Dermis blood vessel endothelial cell (primary cell): ENCODE measurements at regions not wholly inside any gene's neighbourhood (a gene's known extent, or its start where the extent isn't known, plus 50 kb on each side); places are given as distances from the start of the nearest gene placed in this dataset.
A peak's percentile ranks its signal among the peaks of the same experiment; 100 is the strongest.
"Not testable (repeated sequence)": the region's sequence is repeated elsewhere in the genome, so short reads cannot be mapped to it uniquely, and the experiment has no call there.

ENCODE experiments used
- DNase-seq: peaks from one replicate; pipeline ENCODE4 v3.0.0; 2010

DNA sequence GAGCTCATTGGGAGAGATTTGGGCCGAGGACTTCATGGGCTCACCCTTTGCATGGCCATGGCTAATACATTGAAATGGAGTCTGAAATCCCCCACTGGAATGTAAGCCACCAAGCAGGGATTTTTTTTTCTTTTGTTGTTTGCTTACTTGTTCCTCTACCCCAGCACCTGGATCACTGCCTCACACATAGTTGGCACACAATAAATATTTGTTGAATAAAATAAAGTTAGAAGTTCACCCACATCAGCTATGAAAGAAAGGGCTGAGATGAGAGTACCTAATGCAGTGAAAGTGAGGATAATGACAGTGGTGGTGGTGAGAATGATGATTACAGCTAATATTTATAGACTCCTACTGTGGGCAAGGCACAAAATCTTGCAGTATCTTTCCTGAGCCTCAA is 98.1 kb upstream of the ANXA1 start:
- DNase-seq = no peak

DNA sequence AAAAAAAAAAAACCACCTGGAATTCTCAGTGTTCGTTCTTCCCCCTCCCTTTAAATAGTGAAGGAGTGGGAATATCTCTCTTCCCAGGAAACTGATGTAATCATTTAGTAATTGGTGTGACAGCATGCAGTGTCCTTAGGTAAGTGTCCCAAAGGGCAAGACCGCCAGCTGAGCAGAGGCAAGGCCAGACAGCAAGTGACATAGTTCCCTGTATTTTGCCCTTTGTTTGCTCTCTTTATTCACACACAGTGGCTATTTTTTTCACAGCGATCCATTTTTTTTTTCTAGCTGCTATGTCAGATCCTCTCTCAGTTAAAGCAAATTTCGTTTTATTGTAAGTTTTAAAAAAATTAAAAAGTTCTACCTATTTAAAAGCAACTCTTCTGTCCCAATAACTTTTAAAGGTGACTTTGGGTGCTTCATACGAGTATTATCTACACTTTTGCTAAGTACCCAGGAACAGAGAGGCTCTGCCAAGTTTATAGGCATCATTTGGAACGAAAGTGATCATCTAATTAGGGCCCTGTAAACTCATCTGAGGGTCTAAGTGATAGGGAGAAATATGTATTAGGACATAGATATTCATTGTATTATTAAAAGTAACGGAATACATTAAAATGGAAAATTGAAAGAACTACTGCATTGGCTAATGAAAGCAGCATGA is 98.2 kb upstream of the ALDH1A1 start:
- DNase-seq = no peak

DNA sequence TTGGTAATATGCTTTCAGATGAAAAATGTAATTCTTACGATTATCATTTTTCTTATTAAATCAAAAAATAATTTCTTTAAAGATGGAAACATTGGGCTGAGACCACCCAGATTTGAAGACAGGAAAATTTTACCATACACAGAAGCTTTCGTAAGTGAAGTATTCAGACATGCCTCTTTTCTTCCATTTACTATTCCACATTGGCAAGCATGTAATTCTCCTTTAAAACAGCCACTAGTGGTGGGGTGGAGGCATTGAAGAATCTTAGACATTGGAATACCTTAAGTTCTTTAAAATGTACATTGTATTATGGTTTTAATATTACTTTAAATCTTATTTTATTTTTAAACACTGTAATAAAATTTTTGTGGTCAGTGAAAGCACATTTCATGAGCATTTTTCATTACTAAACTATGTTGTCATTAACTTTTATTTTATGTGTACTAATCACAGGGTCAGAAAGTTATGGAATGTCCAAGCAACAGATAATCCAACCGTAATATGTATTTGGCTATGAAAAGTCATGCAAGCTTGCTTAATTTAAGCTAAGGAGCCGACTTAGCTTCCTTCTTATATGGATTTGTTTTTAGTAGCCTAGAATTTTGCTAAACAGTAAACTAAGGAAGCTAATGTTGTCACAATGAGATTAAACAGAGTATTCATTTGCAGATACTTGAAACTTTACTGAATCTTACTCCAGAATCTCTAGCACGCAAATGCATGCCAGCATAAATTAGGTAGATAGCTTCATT is 97.4 kb upstream of the ALDH1A1 start:
- DNase-seq = no peak

DNA sequence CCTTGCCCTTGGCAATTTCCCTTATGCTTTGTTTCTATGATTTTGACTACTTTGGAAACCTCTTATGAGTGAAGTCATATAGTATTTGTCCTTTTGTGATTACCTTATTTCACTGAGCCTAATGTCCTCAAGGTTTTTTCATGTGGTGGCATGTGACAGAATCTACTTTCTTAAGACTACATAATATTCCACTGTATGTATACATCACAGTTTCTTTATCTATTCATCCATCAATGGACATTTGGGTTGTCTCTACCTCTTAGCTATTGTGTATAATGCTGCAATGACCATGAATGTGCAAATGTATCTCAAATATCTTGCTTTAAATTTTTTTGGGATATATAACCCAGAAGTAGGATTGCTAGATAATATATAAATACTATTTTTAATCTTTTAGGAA is 96.4 kb upstream of the ALDH1A1 start:
- no peak for DNase-seq

DNA sequence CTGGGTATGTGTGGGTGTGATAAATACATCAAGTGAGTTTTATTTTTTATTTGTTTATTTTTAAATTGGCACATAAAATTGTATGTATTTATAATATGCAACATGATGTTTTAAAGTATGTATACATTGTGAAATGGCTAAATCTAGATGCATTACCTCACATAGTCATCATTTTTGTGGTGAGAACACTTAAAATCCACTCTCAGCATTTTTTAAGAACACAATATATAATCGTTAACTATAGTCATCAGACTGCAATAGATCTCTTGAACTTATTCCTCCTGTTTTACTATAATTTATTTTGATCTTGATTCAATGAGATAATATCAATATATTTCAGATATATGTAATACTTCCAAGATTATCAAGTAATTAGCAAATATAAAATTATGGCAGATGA is 93.9 kb upstream of the ALDH1A1 start:
- DNase-seq = no peak

DNA sequence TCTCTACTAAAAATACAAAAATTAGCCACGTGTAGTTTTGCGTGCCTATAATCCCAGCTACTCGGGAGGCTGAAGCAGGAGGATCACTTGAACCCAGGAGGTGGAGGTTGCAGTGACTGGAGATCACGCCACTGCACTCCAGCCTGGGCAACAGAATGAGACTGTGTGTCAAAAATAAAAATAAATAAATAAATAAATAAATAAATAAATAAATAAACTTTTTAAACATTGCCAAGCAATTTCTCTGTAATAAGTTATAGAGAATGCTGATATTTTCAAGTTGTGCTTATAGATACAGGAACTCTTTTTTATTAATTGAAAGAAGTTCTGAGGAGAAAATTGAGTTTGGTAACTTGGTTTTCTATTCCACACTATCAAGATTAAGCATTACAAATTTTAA is 91.9 kb upstream of the ALDH1A1 start:
- not testable (repeated sequence) for DNase-seq

DNA sequence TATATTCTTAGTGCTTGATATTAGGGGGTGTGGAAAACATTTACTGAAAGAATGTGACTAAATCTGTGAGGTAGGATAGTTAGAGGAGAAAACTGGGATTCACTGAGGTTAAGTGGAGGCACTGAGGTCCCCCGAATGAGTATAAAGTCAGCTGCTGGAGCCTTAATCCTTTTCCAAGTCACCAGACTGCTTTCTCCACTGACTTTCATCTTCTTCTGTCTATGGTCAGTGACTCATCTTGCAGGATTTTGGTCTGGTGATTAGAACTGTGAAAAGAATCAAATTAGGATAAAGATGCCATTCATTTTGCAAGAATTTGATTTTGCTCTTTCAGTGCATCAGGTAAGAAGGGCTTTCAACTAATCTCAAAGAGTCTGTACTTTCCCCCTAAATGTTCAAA is 89.3 kb upstream of the ALDH1A1 start:
- DNase-seq = no peak

DNA sequence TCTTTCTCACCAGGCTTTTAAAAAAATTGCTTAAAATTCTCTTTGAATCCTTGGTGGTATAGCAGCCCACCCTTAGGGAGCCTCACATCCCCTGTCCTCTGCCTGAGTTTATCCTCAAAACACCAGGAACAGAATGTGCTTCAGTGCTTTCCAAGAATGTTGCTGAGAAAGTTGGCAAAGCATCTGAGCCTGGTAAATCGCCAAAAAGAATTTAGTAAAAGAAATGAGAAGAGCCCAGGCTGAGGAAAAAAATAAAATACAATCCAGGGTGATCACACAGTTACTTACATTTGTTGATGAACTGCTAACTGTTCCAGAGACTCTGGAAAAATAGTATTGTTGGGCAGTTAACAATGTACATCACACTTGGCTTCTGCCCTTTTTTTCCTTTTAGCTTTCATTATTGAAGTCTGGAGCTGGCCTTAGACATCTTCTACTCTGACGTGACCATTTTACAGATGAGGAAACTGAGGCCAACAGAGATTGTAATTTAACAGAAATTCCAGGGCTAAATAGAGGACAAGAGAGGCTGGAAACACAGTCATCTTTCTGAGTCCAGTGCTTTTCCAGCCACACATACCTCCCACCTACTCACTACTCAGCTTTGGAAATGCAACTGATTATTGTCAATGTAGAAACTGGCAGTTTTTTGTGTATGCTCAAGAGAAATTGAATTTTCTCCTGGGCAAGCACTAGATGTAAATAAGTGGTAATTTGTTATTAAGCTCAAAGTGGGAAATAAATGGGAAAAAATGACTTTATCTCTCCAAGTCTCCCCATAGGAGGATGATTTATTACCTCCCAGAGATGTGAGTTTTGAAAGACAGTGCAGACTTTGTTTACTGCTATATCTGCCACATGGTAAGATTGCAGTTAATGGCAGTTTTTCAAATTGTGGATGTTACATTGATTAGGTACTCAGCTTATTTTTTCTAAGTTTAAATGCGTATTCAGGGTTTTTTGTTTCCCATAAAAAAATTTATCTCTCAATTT is 86.7 kb upstream of the ALDH1A1 start:
- peak; percentile 25 for DNase-seq

DNA sequence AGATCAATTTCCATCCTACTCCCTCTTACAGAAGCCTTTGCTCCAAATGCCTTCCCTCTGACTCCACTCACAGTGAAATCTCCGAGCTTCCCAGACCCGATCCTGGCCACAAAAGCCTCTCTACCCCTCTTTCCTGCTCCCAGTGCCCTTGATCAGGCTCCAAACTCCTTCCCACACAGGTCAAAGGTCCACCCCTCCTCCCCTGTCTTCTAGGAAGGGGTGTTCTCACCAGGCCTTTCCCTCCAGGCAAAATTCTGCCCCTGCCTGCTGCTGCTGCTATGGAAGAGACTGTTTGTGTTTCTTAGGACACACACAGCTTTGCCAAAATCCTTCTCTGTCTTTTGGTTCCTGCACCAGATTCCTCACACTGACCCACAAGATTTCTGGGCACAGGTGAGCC is 85.8 kb upstream of the ALDH1A1 start:
- DNase-seq = no peak

DNA sequence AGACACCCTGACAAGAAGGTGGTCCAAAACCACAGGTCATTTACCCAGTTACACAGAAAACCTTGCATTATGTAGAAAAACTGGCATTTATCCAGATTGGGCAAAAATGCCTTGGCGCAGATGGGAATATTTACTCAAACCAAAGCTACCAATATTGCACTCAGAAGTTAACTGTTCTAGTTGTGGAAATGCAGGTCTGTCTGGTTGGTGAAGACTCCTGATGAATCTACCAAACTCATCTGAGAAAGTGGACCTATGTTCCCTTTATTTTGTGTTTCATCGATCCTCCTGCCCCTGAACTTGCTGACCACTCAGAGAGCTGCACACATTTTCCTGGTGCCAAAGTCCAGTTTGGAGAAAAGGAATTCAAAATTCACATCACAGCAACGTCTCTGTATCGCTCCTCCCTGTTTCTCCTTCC is 85.2 kb upstream of the ALDH1A1 start:
- DNase-seq = no peak

DNA sequence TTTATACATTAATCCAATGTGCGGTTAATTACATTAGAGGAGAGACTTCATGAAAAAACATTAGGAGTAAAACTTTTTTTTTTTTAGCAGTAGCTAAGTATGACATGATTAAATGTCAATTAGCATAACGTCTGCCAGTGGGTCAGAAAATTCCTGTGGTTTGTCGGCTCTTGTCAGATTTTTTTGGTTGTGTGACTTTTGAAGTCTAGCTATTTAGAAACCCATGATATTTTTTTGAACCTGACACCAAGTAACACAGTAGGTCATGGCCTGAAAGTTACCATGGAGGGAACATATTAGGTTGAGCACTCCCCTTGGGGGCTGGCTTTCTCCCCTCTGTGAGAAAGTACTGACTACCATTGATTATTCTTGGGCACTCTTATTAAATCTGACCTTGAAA is 84.8 kb upstream of the ALDH1A1 start:
- DNase-seq = no peak

DNA sequence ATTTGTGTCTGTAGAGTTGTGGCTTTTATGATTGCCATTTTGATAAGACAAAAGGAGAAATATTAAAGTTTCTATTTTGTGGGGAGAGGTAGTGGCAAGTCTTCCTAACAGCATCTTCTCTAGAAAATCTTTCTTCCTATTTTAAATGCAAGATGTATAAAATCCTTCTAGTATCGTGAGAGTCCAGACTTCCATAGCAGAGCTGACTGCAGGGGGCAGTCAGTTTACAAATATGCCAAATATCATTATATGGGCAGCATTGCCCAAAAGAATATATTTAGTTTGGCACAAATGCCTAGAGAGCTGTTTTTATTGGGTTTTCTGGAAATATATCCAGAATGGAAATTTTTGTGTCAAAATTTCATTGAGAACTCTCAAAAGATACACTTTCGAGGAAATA is 82.1 kb upstream of the ALDH1A1 start:
- no peak for DNase-seq

DNA sequence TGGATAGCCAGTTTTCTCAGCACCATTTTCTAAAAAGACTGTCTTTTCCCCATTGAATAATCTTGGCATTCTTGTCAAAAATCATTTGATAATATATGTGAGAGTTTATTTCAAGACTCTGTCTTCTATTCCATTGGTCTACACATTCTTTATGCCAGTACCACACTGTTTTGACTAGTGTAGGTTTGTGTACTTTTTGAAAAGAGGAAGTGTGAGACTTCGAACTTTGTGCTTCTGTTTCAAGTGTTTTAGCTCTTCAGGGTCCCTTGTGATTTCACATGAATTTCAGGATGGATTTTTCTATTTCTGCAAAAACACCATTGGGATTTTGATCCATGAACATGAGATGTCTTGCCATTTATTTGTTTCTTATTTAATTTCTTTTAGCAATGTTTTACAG is 78.5 kb upstream of the ALDH1A1 start:
- DNase-seq = no peak

DNA sequence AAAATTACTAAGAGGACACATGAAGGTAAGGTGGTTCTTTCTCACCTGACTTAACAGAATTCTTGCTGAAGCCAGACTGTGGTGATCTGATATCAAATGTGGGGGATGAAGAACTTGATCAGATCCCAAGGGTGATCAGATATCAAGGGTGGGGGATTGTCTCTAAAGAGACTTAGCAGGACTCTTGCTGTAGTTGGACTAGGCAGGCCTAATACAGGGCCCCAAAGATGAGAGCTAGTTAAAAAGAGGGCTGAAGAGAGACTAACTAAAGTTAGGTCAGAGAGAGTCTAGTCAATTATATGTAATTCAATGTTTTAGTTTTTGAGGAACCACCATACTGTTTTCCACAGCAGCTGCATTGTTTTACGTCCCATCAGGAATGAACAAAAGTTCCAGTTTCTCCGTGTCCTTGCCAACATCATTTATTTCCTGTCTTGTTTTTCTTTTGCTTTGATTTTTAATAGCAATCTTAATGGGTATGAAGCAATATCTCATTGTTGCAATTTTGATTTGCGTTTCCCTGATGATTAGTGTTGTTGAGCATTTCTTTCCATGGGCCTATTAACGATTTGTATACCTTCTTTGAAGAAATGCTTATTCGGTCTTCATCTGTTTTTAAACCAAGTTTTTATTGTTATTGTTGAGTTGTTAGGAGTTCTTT is 77.6 kb upstream of the ALDH1A1 start:
- peak; percentile 21 for DNase-seq

DNA sequence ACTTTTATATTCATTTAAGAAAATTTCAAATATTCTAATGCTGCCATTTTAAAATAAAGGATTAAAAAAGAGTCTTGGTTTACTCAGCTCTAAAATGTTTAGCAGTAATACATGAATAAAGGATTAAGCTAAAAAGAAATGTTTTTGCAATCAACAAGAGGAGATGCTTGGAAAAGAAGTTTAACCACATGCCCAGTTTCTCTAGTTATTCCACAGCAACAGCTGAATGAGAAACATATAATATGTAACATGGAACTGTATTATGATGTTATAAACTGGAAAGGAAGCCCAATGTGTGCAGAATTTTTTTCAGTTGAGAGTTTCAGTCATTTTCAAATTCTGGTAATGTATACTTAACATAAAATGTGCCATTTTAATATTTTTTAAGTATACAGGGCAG is 76.5 kb upstream of the ALDH1A1 start:
- DNase-seq = no peak

DNA sequence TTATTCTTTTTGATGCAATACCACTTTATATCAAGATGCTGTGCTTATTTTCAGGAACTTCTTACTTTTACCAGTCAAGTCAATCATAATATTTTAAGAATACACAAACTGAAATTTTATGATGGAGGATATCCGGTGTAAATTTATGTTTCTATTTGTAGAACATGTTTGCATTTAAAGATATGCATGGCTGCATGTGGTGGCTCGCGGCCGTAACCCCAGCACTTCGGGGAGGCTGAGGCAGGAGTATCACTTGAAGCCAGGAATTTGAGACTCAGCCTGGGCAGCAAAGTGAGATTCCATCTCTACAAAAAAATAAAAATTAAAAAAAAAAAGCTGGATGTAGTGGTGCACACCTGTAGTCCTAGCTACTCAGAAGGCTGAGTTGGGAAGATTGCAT is 73.5 kb upstream of the ALDH1A1 start:
- DNase-seq = no peak

DNA sequence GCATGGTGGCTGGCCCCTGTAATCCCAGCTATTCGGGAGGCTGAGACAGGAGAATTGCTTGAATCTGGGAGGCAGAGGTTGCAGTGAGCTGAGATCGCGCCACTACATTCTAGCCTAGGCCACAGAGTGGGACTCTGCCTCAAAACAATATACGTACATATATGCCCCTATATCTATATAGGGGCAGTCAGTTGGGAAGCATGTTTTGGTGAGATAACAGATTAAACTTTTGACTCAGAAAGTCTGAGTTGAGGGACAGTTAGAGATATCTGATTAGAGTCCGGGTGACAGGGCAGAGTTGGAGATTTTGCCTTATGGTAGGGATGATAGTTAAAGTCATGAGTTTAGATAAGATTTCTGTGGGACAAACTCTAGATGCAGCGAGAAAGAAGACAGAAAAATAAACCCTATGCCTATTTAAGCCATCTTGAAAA is 71.8 kb upstream of the ALDH1A1 start:
- no peak for DNase-seq

DNA sequence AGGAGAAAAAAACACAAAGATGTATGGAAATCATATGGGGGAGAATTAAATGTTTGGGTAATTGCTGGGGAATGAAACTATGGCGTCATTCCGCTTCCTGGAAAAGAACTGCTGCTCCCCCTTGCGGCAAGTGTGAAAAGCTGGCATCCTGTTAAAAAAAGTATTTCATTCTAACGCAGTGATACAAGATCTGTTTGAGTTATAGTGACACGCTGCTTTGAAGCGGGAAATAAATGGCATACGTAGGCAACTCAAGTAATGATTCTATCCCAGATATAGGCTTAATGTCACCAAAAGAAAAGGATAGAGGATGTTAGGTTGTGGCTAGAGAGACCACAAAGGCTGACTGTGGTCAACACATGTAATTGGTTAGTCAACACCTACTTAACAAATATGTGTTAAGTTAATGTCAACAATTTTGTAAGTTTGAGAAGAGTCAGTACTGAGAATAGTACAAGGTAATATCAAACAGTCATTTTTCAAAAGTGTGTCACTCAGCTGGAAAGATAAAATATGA is 70.2 kb upstream of the ALDH1A1 start:
- DNase-seq = peak; percentile 85

DNA sequence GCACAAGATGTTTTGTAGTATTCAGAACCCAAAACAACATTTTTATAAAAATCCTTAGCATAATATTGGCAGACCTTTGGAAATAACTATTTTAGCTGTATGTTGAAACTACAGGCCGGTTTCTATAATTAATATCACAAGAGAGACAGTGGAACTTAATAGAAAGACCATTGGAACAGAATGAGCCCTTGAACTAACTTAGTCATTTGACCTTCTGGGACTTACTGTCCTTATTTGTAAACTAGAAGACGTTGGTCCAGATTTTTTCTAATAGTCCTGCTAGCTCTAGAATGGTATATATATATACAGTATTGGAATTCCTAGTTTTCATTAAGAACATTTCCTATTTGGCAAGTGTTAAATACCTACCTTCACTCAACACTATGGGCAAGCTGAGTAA is 69.5 kb upstream of the ALDH1A1 start:
- DNase-seq = no peak

DNA sequence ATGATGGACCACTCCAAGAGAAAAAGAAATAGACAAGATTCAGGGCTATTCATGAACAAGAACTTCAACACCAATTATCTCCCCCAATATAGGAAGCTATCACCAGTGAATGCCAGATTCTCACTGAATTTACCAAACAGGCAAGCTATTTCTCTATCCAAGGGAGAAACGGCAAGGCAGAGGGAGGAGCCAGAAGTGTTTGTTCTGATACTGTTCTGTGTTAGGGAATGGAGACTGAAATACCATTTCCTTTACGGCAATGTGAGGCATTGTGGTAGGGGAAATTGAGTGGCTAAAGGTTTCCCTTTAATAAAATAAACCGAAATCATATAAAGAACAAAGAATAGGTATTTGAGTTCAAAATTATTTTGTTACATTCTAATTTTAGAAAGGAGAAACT is 68.0 kb upstream of the ALDH1A1 start:
- DNase-seq = peak; percentile 45

DNA sequence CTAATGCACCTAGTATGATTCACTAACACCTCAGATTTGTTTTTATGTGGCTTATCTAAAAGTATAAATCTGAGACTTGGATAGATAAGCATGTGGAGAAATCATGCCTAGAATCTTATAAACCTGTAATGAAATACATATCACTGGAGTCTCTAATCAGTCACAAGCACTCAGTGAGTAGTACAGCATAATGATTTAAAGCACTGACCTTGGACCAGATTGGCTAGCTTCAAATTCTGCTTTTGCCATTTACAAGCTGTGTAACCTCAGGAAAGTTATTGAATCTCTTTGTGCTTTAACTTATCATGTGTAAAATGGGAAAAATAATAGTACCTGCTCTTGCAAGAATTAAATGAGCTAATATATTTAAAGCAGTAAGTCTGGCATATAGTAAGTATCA is 61.2 kb upstream of the ALDH1A1 start:
- peak; percentile 41 for DNase-seq

DNA sequence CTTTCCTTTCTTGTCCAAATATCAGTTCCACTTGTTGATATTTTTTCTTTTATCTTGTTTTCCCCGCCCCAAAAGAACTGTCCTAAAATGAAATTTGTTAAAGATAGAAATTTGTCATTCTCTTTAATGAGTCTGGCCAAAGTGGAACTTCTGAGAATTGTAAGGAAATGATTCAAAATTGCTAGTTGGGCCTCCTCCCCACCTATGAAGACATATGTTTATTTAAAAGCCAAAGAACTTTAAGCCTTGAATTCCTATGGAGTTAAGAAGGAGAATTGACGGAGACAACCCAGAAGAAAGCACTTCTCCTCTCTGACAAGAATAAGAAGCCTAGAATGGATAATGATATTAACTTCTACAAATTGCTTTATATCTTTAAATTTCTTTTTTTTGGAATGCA is 59.1 kb upstream of the ALDH1A1 start:
- DNase-seq = peak; percentile 37
